ENCODE measurements at regions not wholly inside any gene's neighbourhood (a gene's known extent, or its start where the extent isn't known, plus 50 kb on each side); places are given as distances from the start of the nearest gene placed in this dataset.

- no peak for DNase-seq
- Histone ChIP-seq H3K36me3 (ENCODE audit: low read depth) (no peaks in the 10 kb centered on the region), H3K79me2 (ENCODE audit: low read depth) (no peaks in the 10 kb centered on the region), H2AFZ (no peak overlapping the region), H3K4me1 (replicated peaks; ENCODE audit: insufficient read depth) (no peaks in the 10 kb centered on the region), H3K9me3 (ENCODE audit: insufficient read depth, low read depth) (no peaks in the 10 kb centered on the region), H3K4me3 (no peak overlapping the region), H3K27me3 (ENCODE audit: insufficient read depth, low read depth) (no peaks in the 10 kb centered on the region), H3K4me2 (no peak overlapping the region), H3K9me2 (ENCODE audit: insufficient read depth) (no peaks in the 10 kb centered on the region), H4K20me1 (ENCODE audit: insufficient read depth) (no peaks in the 10 kb centered on the region), H3F3A (ENCODE audit: insufficient read depth, low read depth) (no peaks in the 10 kb centered on the region), H3K27ac (no peak overlapping the region)
- no TSS peak for BruUV-seq (replicated peaks)
- POLR2A ChIA-PET (ENCODE audit: unreplicated experiment), result no interaction called here
- TF ChIP-seq CTCF (conservative IDR thresholded peaks at IDR 0.05) (no peak), EZH2 (IDR thresholded peaks at IDR 0.05; ENCODE audit: low read depth) (no peak)
- CTCF ChIA-PET, result no interaction called here
- intact Hi-C loops (cut with micrococcal nuclease; ENCODE audit: unreplicated experiment), result no loop called here
Measured at GRCh38 chr5:56455417-56455816, 222.3 kb upstream of the ANKRD55 start.

- no TSS peak for BruUV-seq (replicated peaks)
- Histone ChIP-seq H3K4me3 (no peak overlapping the region), H3K79me2 (ENCODE audit: low read depth) (no peaks in the 10 kb centered on the region), H4K20me1 (ENCODE audit: insufficient read depth) (no peaks in the 10 kb centered on the region), H3K36me3 (ENCODE audit: low read depth) (no peaks in the 10 kb centered on the region), H3K4me1 (replicated peaks; ENCODE audit: insufficient read depth) (no peaks in the 10 kb centered on the region), H3K4me2 (no peak overlapping the region), H3K9me3 (ENCODE audit: insufficient read depth, low read depth) (no peaks in the 10 kb centered on the region), H3K27me3 (ENCODE audit: insufficient read depth, low read depth) (no peaks in the 10 kb centered on the region), H3K9me2 (ENCODE audit: insufficient read depth) (no peaks in the 10 kb centered on the region), H3F3A (ENCODE audit: insufficient read depth, low read depth) (no peaks in the 10 kb centered on the region), H3K27ac (no peak overlapping the region), H2AFZ (no peak overlapping the region)
- POLR2A ChIA-PET (ENCODE audit: unreplicated experiment), result no interaction called here
- no peak for TF ChIP-seq CTCF (conservative IDR thresholded peaks at IDR 0.05)
- TF ChIP-seq EZH2 (IDR thresholded peaks at IDR 0.05; ENCODE audit: low read depth), result no peak
- DNase-seq, result no peak
- CTCF ChIA-PET, result no interaction called here
- intact Hi-C loops (cut with micrococcal nuclease; ENCODE audit: unreplicated experiment), result no loop called here
Measured at GRCh38 chr5:56454219-56454862, 221.2 kb upstream of the ANKRD55 start.

GRCh38 chr5:56451742-56452141 is 218.6 kb upstream of the ANKRD55 start:
- Histone ChIP-seq H4K20me1 (ENCODE audit: insufficient read depth) (no peaks in the 10 kb centered on the region), H3K27me3 (ENCODE audit: insufficient read depth, low read depth) (no peaks in the 10 kb centered on the region), H3K4me2 (no peak overlapping the region), H2AFZ (no peak overlapping the region), H3K4me1 (replicated peaks; ENCODE audit: insufficient read depth) (peaks cover 19% of the 10 kb centered on the region), H3K9me2 (ENCODE audit: insufficient read depth) (no peaks in the 10 kb centered on the region), H3K27ac (no peak overlapping the region), H3K79me2 (ENCODE audit: low read depth) (no peaks in the 10 kb centered on the region), H3K36me3 (ENCODE audit: low read depth) (no peaks in the 10 kb centered on the region), H3K4me3 (no peak overlapping the region), H3K9me3 (ENCODE audit: insufficient read depth, low read depth) (no peaks in the 10 kb centered on the region), H3F3A (ENCODE audit: insufficient read depth, low read depth) (peaks cover 21% of the 10 kb centered on the region)
- DNase-seq, result no peak
- intact Hi-C loops (cut with micrococcal nuclease; ENCODE audit: unreplicated experiment), result no loop called here
- ChIA-PET CTCF (no interaction called here), POLR2A (ENCODE audit: unreplicated experiment) (no interaction called here)
- TF ChIP-seq CTCF (conservative IDR thresholded peaks at IDR 0.05) (no peak), EZH2 (IDR thresholded peaks at IDR 0.05; ENCODE audit: low read depth) (no peak)
- BruUV-seq (replicated peaks), result no TSS peak

All from PC-9 (cell line).